Activated CD4-positive, CD25-positive, alpha-beta regulatory T cell treated with anti-CD3 and anti-CD28 coated beads, Interleukin-2, amount 50 U/mL, for 72 hours (primary cell): ENCODE measurements at regions not wholly inside any gene's neighbourhood (a gene's known extent, or its start where the extent isn't known, plus 50 kb on each side); places are given as distances from the start of the nearest gene placed in this dataset.

Experiments used
- DNase-seq: peaks from one replicate; pipeline ENCODE4 v3.0.0; 2021

DNA sequence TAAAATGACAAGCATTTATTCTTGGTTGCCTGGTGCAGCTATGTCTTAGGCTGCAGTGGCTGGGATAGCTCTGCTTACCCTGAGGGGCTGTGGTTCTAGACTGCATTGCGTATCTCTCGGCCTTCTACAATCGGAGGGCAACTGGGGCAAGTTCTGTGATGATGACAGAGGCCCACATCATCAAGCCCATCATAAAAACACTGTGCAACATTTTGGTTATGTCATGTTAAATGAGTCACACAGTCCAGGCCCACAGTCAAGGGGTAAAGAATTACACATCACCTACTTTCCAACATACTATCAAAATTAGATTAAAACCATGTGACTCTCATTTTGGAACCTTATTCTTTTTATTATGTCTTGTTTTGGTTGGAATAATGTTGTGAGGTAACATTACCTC, 120.2 kb upstream of the GUCY1A1 start:
- no peak for DNase-seq

DNA sequence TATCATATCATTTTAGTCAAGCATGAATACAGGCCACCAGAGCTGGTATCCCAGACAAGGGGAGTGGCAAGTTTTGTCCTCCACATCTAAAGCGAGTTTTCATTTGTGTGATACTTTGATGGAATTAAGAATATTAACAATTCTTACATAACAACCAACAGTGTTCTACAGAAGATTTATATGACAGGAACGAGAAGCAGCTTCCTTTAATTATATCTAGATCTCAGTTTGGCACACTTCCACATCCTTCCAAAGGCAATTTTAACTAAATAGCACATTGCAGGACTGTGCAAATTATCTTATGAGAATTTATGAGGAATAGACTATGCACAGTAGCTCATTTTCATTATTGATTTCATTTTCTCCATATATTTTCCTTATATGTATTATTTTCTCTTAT, 121.2 kb upstream of the GUCY1A1 start:
- DNase-seq, result no peak

DNA sequence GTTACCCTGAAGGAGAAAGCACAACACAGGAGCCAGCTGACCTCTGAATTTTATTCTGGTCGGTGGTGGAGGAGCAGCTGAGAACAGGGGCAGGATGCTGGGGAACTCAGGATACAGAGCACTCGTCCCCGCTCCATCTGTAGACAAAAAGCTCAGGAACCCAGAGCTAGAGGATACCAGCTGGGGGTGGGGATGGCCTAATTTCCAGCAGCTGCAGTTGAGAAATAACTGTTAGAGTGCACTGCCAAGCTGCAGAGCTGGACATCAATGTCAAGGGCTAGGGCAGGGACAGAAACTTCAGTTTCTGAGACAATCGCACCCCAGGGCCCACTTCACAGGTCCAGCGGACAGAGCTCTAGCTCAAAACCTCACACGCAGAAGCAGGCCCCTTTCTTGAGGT, 122.1 kb upstream of the GUCY1A1 start:
- no peak for DNase-seq

DNA sequence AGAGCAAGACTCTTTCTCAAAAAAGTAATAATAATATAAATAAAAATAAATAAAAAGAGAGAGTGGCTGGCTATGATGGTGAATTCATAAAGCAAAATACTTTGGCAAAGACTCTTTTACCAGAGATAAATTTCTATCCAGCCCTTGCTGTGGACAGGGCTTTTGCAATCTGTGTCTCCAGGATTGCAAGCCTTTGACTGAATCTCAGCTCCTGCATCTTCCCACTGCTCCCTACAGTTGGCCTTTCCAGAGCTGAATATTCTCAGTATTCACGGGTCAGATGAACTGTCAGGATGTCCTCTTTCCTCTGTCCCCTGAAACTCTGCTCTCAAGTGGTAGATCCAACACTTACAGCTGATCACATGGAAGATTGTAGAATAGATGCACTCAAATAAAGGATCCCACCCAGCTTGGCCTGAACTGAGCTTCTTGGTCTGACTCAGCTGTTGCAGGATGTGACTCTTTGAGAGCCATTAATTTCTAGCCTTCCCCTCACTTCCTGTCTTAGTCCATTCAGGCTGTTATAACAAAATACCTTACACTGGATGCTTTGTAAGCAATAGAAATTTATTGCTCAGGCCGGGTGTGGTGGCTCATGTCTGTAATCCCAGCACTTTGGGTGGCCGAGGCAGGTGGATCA, 123.4 kb upstream of the GUCY1A1 start:
- no peak for DNase-seq

DNA sequence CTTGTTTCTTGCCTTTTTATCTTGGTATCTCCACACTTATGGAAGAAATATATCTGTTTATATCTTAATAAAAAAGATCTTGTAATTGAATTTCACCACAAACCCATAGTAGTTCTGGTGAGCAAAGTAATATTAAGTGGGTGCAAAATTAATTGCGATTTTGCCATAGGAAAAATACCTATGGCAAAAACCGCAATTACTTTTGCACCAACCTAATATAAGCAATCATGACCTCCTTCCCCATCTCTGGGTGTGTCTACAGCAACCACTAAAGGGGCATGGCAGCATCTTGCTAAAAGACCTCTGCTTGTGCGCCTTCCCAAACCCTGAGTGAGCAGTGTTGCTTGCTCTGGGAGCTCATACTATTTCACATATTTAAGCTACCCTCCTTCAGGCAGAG, 124.2 kb upstream of the GUCY1A1 start:
- DNase-seq, result no peak

DNA sequence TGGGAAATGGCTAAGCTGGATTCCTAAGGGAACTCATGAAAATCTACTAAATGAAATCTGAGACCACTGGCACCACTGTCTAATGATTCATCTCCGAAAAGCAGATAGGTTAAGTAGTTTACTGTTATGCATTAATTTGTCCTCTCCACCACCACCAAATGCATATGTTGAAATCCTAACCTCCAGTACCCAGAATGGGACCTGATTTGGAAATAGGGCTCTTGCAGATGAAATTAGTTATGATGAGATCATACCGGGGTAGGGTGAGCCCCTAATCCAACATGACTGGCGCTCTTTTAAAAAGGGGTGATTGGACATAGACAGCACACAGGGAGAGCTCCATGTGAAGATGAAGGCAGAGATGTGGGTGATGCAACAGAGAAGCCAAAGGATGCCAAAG, 124.9 kb upstream of the GUCY1A1 start:
- DNase-seq, result no peak

DNA sequence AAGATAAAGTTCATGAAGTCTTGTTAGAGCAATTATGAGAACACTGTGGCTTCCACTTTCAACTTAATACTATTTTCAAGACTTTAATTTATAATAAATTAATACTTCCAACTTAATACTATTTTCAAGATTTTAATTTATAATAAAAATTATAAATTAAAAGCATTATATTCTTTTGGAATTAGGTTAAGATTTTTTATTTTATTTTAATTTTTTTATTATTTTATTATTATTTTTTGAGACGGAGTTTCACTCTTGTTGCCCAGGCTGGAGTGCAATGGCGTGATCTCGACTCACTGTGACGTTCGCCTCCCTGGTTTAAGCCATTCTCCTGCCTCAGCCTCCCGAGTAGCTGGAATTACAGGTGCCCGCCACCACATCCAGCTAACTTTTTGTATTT, 126.0 kb upstream of the GUCY1A1 start:
- no peak for DNase-seq

DNA sequence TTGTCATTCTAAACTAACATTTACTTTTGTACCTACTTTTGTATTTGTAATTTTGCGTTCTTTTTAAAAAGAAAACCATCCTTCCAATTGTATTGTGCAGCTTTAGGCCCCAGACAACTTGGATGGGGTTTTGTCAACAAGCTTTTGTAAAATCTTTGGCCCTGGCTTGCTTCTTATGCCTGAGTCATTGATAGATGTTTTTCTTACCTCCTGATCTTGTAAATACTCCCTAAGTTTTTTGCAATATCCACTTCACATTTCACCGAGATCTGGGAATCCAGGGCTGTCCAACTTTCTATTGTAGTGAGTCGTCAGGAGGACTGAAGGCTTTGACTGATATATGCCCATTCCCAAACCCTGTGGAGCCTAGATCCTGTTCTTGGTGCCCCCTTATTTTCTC, 126.9 kb upstream of the GUCY1A1 start:
- no peak for DNase-seq

DNA sequence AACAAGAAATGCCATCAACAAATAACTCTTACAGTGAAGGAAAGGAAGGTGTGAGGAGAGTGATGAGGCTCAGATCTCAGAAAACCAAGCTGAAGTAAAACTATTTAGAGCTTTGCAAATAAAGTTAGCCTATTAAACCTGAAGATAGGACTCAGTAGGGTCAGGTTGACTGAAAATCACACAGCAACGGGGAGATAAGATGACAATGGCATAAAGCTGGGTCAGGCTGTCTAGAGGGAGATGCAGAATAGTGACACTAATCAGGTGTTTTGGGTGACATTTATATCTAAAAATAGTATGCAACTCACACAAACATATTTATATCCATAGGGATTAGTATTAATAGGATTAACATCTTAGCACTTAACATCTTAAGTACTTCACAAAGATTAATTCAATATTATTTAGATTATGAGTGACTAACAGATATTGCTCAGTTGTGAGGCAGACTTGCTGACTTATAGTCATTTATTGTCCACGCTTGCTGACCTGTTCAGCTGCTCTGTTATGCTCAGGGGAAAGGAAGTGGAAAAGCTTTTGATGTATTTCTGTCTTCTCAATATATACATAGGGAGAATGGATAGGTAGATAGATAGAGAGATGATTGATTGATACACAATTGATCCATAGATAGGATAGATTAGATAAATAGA, 130.7 kb upstream of the GUCY1A1 start:
- no peak for DNase-seq

DNA sequence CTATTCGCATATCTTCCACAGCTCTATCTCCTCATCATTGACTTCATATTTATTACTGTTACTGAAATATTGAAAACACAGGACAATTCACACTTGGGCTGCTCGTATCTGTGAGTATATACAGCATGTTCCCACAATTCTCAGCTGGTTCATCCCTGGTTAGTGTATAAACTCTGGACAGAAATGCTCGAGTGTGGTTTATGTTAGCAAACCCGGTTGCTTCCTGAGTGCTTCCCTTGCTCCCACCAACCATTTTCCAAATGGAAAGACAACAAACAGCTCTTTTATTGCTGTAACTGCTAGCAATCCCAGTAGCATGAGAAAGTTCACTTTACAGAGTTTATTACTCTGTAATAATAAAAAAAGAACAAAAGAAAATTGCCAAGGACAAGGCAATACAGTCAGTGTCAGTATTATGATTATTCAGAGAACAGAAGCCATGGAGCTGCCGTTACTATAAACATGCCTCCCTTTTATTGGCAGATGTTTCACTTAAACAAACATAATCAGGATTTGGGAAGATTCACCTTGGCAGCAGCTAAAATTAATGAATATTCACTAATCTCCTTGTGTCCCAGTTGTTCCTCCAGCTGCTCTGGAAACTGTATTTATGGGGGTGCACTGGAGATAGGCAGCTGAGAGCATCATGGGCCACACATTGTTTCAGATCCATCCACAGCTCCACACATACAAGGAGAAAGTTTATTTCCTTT, 134.1 kb upstream of the GUCY1A1 start:
- DNase-seq, result no peak

DNA sequence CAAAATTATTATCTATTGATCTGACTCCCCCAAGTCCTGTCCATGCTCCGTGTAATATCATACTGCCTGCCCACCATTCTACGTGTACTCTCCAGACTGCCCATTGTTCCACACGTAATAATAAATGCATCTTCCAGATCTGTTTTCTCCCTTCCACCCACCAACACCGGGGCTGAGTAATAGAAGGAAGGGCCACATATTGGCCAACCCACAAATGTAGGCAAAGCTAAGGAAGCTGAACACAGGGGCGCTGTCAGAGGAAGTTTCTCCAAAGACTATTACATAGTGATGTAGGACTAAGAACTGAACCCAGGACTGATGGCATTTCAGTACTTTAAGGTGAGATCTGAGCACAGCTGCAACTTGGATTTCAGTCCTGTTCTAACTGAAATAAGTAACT, 135.8 kb upstream of the GUCY1A1 start:
- no peak for DNase-seq

DNA sequence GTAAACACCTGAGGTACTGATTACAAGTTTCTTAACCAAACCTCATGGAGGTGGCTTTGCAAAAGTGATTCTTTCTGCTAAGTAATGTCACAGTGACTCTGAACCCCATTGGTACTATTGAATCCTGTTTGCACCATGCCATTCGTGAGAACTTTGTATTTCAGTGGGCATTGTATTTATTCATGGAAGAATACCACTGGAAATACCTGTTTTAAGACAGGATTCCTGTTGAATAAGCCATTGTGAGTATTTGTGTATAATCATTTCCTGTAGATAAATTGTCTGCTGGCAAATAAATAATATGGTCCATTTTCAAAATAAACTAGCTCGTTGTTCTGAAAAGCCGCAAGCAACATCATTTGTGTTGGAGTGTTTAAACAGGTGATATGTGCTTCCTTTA, 136.4 kb upstream of the GUCY1A1 start:
- DNase-seq, result no peak

DNA sequence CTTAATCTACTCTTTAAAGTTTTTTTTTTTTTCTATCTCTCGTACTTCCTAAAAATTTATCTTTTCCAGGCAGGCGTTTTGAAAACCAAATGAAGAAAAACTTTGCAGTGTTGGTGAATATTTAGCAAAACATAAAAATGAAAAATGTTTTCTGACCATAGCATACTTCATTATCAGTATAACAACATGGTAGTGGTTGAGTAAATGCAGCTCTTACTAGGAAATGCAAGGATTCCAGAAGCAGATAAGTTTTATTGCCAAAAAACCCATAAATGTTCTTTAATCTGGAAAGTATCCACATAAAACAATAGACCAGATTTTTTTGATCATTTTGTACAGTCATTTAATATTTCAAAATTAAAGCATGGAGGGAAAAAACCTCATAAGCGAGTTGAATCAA, 136.9 kb upstream of the GUCY1A1 start:
- no peak for DNase-seq

DNA sequence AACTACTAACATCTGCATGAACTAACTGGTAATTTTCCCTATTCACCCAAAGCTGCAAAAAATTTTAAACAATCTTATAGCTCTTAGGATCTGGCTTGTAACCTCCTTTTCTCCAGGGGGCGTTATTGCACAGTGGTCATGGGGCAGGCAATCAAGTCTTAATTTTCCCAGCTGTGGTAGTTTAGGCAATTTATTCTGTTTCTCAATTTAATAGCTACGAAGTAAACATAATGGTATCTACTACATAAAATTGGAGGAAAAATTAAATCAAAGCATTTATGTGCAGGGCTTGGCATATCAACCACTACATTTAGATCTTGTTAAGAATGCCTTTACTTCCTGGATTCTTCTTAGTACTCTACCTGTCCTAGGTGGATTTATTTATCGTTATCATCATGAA, 137.4 kb upstream of the GUCY1A1 start:
- no peak for DNase-seq

DNA sequence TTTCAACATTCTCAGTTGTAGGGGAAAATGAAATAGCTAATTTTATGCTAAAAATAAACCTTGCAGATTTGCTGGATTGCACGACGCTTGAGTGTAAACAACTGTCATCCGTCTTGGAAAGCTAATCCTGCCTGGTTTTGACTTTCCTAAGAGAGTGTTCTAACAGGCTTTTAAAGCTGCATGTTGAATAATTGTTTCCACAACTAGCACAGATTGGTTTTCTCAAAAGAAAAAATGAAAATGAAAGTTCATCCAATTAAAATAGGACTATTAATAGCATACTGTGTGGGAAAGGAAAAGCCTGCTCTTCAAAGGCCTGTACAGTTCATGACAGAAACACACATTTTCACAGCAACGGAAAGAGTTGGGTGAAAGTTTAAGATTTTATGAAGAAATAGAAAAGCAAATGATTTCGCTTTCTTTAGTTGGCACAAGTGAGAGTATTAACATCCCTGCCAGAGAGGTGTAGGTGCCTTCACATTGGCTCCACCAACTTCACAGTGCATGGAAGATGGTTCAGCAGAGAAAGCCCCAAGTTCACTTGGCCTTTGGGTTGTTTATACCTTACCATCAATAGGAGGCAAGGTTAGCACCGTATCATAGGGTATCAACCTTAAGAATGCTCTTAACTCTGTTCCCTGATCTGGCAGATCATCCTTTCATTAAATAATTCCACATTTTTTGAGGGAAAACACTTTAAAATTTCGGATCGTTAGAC, 140.0 kb upstream of the GUCY1A1 start:
- DNase-seq, result no peak

DNA sequence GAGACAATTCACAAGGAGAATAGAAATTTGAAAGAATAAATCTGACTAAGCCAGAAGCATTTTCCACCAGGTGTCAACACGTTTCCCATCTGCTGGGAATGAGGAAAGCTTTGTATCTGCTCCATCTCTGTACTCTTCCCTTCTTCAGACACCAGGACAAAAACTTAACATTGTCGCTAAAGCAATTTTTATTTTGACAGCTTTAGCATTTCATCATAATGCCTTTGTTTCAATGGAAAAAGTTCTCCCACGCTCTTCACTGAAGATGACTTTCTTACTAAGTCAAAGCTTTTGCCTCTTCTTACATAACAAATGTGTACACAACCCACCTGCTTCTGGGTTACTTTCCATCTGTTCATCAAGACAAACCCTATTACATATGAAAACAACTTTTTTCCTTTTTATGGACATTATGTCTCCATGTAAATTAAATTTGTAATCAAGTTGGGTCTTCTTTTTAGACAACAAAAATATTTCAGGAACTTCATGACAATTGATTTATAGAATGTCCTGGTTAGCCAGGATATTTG, 141.7 kb upstream of the GUCY1A1 start:
- no peak for DNase-seq

DNA sequence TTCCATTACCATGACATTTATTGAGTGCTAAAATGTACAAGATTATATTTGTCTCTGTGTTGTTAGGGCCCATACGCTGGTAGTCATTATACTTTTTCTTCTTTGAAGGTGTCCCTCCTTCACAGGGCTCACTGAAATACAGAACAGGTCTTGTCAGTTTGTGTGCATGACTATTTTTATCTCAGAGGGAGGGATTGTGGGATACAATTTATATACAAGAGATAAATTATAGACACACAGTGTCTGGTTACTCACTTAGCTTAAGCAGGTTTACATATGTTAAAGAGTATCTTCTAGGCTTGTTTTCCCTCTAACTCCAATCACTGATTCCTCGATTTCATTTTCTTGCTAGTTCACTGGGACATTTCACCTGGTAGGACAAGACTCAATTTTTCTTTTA, 143.3 kb upstream of the GUCY1A1 start:
- no peak for DNase-seq

DNA sequence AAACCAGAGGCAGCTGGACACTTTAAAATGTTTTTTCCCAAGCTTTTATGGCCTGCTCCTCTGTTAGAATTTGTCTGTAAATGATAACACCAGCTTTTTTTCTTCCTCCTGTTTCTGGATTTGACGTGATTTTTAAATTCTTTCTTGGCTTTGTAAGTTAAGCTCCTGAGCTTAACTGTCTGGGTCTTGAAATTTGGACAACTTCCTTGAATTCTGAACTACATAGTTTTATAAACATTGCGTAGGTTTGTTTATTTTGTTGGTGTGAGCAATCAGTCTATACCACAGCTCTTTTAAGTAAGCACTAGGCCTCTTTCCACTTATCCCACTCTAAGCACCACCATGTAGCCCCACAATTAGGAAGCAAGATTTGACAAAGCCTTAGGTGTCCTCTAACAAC, 144.4 kb upstream of the GUCY1A1 start:
- DNase-seq, result no peak

DNA sequence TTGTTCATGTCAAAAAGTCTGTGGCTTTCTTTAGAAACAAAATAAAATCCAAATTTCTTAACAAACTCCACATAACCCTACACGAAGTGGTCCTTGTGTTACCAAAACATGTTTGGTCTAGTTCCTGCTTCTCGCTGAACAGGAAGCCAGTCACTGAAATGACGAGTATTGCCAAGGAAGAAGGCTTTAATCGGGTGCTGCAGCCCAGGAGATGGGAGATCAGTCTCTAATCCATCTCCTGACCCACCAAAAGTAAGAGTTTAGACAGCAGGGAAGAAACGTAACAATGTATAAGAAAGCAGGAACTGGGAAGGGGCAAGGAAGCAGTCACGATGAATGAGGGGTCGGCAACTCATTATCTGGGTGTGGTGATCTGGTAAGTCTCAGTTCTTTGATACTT, 144.6 kb upstream of the MAP9 start:
- no peak for DNase-seq

DNA sequence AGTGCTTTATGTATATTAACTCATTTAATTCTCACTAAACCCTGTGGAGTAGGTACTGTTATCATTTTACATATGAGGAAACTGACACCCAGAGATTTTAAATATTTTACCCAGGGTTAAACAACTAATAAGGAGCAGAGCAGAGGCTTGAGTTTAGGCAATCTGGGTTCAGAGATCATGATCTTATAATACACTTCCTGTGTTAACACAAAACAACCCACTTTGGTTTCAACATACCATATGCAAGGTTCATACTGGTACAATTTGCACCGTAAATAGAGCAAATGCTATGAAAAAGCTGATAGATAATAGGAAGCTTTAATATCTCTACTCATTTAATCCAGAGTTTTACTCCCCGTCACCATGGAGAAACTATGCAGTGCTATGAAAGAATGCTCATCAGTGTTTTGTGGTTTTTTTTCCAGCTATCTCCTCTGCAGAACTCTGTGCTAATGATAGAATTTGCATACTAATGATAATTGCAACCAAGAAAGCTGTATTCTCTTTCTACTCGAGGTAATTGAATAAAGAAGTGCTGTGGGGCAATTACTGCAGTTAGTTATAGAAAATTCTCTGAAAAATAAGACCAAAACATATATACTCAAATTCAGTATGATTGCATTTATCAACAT, 138.8 kb upstream of the MAP9 start:
- no peak for DNase-seq

DNA sequence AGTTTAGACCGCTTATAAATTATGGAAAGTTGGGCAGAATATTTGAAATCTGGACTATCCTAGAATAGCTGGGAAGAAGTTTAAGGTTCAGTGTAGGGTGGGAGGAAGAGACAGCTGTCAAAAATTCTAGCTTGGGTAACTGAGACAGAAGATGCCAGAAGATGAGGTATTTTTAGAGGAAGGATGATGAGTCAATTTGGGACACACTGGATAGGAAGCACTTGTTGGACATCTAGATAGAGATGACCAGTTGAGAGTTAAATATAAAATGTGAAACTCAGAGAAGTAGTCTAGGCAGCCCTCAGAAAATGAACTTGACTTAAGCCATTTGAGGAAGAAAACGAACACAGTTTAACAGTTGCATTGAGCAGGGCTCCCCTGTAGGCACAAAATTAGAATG, 137.9 kb upstream of the MAP9 start:
- DNase-seq, result no peak

DNA sequence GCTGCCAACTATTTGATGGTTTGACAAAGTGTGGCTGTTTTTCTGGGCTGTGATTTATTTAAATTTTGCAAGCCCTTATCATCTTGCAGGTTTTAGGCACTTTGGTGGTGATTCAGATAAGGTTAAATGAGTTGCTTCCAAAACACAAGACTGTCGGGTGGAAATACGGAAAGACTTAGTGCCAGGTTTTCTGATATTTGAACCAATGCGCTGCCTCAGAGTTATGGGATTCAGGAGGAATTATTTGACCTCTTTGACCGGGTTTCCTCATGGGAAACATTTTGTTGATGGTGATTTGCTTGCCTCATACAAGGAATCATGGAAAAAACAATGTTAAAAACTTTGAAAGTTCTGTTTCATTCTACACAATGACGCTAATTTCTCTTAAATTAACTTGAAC, 136.1 kb upstream of the MAP9 start:
- no peak for DNase-seq

DNA sequence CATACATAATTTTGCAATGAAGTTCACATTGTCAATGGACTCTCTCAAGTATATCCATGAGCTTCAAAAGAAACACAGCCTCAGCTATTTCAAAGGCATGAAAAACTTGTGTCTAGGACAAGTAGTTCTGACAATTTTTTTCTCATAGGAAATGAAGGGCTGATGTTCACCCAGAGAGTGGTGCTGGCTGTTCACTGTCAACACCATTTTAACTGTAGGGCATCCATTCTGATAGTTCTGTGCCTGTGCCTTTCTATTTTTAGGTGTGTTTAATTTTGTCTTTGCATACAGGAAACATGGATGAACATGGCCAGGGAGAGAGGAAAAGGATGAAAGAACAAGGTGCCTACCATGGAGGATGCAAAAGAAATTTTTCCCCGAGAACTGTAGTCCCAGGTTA, 135.3 kb upstream of the MAP9 start:
- DNase-seq, result no peak
